HEK293T (cell line): ENCODE measurements at regions not wholly inside any gene's neighbourhood (a gene's known extent, or its start where the extent isn't known, plus 50 kb on each side); places are given as distances from the start of the nearest gene placed in this dataset.
"Not testable (repeated sequence)": the region's sequence is repeated elsewhere in the genome, so short reads cannot be mapped to it uniquely, and the experiment has no call there.

ENCODE experiments used
- CTCF ChIA-PET: fragments of 350-600 bp; formaldehyde crosslinking; extraction: SDS; loops from one replicate; lab custom pipeline; 2021; ENCODE audit warnings: antibody characterized with exemption, inconsistent platforms; lab: Yijun Ruan, JAX
- POLR2A ChIA-PET: fragments of 350-600 bp; formaldehyde crosslinking; extraction: SDS; loops from one replicate; lab custom pipeline; 2020; ENCODE audit warnings: antibody characterized with exemption, inconsistent platforms; lab: Yijun Ruan, JAX
- DNase-seq: peaks from one replicate; pipeline ENCODE4 v3.0.0; 2012; ENCODE audit warnings: mixed read lengths; ENCODE audit errors: extremely low spot score
- ARNT ChIP-seq: fragments of 450-650 bp; IDR thresholded peaks from 2 replicates; pipeline ENCODE4 v1.6.1; 2017; ENCODE audit warnings: mild to moderate bottlenecking
- BHLHE40 ChIP-seq: fragments of 450-650 bp; IDR thresholded peaks from 2 replicates; pipeline ENCODE4 v1.6.1; 2016; ENCODE audit warnings: mild to moderate bottlenecking, moderate library complexity, borderline replicate concordance
- CTBP1 ChIP-seq: fragments of 450-650 bp; IDR thresholded peaks from 2 replicates; pipeline ENCODE4 v1.6.1; 2016; ENCODE audit warnings: borderline replicate concordance
- ELF4 ChIP-seq: fragments of 450-650 bp; IDR thresholded peaks from 2 replicates; pipeline ENCODE4 v1.6.1; 2017; ENCODE audit warnings: antibody characterized with exemption
- FOXA1 ChIP-seq: fragments of 450-650 bp; IDR thresholded peaks from 2 replicates; pipeline ENCODE4 v1.6.1; 2016; ENCODE audit warnings: mild to moderate bottlenecking
- FOXK2 ChIP-seq: fragments of 450-650 bp; IDR thresholded peaks from 2 replicates; pipeline ENCODE4 v1.6.1; 2016; ENCODE audit warnings: mild to moderate bottlenecking
- FOXM1 ChIP-seq: fragments of 450-650 bp; IDR thresholded peaks from 2 replicates; pipeline ENCODE4 v1.6.1; 2017; ENCODE audit warnings: mild to moderate bottlenecking, borderline replicate concordance
- HDGF ChIP-seq: fragments of 450-650 bp; IDR thresholded peaks from 2 replicates; pipeline ENCODE4 v1.6.1; 2017; ENCODE audit warnings: antibody characterized with exemption, borderline replicate concordance
- L3MBTL2 ChIP-seq: fragments of 450-650 bp; conservative IDR thresholded peaks from 2 replicates; pipeline ENCODE4 v1.6.1; 2016; ENCODE audit warnings: mild to moderate bottlenecking
- LEF1 ChIP-seq: fragments of 450-650 bp; IDR thresholded peaks from 2 replicates; pipeline ENCODE4 v1.6.1; 2017; ENCODE audit warnings: mild to moderate bottlenecking, borderline replicate concordance
- NFRKB ChIP-seq: fragments of 450-650 bp; IDR thresholded peaks from 2 replicates; pipeline ENCODE4 v1.6.1; 2016; ENCODE audit warnings: mild to moderate bottlenecking, moderate library complexity
- PKNOX1 ChIP-seq: fragments of 450-650 bp; IDR thresholded peaks from 2 replicates; pipeline ENCODE4 v1.6.1; 2016
- SP1 ChIP-seq: fragments of 450-650 bp; IDR thresholded peaks from 2 replicates; pipeline ENCODE4 v1.6.1; 2017
- SUZ12 ChIP-seq: fragments of 450-650 bp; IDR thresholded peaks from 2 replicates; pipeline ENCODE4 v1.6.1; 2016; ENCODE audit warnings: mild to moderate bottlenecking
- TARDBP ChIP-seq: fragments of 450-650 bp; IDR thresholded peaks from 2 replicates; pipeline ENCODE4 v1.6.1; 2016
- ZNF384 ChIP-seq: fragments of 450-650 bp; IDR thresholded peaks from 2 replicates; pipeline ENCODE4 v1.6.1; 2016

GRCh38 chr7:93697901-93698300, 123.4 kb upstream of the CALCR start:
- TF ChIP-seq ZNF384 = no peak
- no peak for TF ChIP-seq TARDBP
- TF ChIP-seq FOXA1 = no peak
- TF ChIP-seq SUZ12 = no peak
- no peak for TF ChIP-seq PKNOX1
- no peak for TF ChIP-seq FOXK2
- no peak for TF ChIP-seq ARNT
- no peak for TF ChIP-seq L3MBTL2
- TF ChIP-seq NFRKB = no peak
- no peak for DNase-seq
- ChIA-PET CTCF (no interaction called here), POLR2A (no interaction called here)

GRCh38 chr7:93693796-93694195, 119.3 kb upstream of the CALCR start:
- POLR2A ChIA-PET = no interaction called here
- CTCF ChIA-PET = no interaction called here
- no peak for TF ChIP-seq L3MBTL2
- no peak for TF ChIP-seq FOXM1
- no peak for TF ChIP-seq ZNF384
- TF ChIP-seq ARNT = no peak
- no peak for TF ChIP-seq FOXA1
- no peak for TF ChIP-seq SP1
- no peak for TF ChIP-seq FOXK2
- no peak for TF ChIP-seq TARDBP
- no peak for TF ChIP-seq CTBP1
- TF ChIP-seq PKNOX1 = no peak
- TF ChIP-seq NFRKB = no peak
- no peak for TF ChIP-seq SUZ12
- no peak for TF ChIP-seq ELF4
- TF ChIP-seq HDGF = no peak
- TF ChIP-seq BHLHE40 = no peak
- DNase-seq = no peak

- ChIA-PET CTCF (interaction anchor here (0.6 kb wide), 1 partner anchor 1183 kb away, joined by 3 read pairs; no protein-coding TSS in a partner anchor), POLR2A (no interaction called here)
- TF ChIP-seq CTBP1 (no peak), TARDBP (no peak), SUZ12 (no peak), ELF4 (no peak), ZNF384 (no peak), NFRKB (no peak), FOXA1 (no peak), FOXM1 (no peak), FOXK2 (no peak), HDGF (no peak), SP1 (no peak), ARNT (no peak), PKNOX1 (no peak), L3MBTL2 (no peak)
- no peak for DNase-seq
These were observed 115.5 kb upstream of the CALCR start for GRCh38 chr7:93690021-93690420.

- POLR2A ChIA-PET = no interaction called here
- no peak for DNase-seq
- CTCF ChIA-PET = no interaction called here
- TF ChIP-seq BHLHE40 (no peak), FOXK2 (no peak)
These were observed 103.7 kb upstream of the CALCR start for GRCh38 chr7:93678185-93678584.

GRCh38 chr7:93663561-93664299, 89.2 kb upstream of the CALCR start:
- no peak for DNase-seq
- CTCF ChIA-PET = no interaction called here
- POLR2A ChIA-PET = no interaction called here
- TF ChIP-seq HDGF = no peak
- no peak for TF ChIP-seq LEF1
- TF ChIP-seq BHLHE40 = no peak
- TF ChIP-seq SP1 = no peak
- no peak for TF ChIP-seq ZNF384
- TF ChIP-seq CTBP1 = no peak
- no peak for TF ChIP-seq L3MBTL2
- TF ChIP-seq SUZ12 = no peak
- TF ChIP-seq FOXM1 = no peak
- no peak for TF ChIP-seq TARDBP
- no peak for TF ChIP-seq PKNOX1
- TF ChIP-seq NFRKB = no peak

GRCh38 chr7:93658163-93658562, 83.6 kb upstream of the CALCR start:
- POLR2A ChIA-PET, CTCF ChIA-PET, DNase-seq: not testable (repeated sequence)
